Natural killer cell (primary cell): ENCODE measurements at regions not wholly inside any gene's neighbourhood (a gene's known extent, or its start where the extent isn't known, plus 50 kb on each side); places are given as distances from the start of the nearest gene placed in this dataset.

Experiments used
- ATAC-seq, 3 donors: fragments of 150-1000 bp in 2 of 3; fragments of 200-7000 bp in 1 of 3; cut with Tn5 transposase; 1 replicate in 1 of 3; 2 replicates in 2 of 3; pipeline ENCODE4 v1.10.0; 2021; ENCODE audit warnings: mild to moderate bottlenecking in 2 of 3, moderate library complexity in 2 of 3
- DNase-seq, 2 donors: peaks; one replicate each; pipeline versions ENCODE4 v3.0.0 to v3.0.0-alpha.2; 2013 to 2021; ENCODE audit warnings: mixed read lengths in 1 of 2
- H3K27ac ChIP-seq: one replicate; pipeline ENCODE4 v1.5.1; 2013; ENCODE audit warnings: mild to moderate bottlenecking, low read length
- H3K27me3 ChIP-seq: one replicate; pipeline ENCODE4 v1.6.1; 2013; ENCODE audit warnings: low read length; ENCODE audit not compliant: control insufficient read depth, insufficient read depth
- H3K36me3 ChIP-seq: one replicate; pipeline ENCODE4 v1.6.1; 2013; ENCODE audit warnings: low read length; ENCODE audit not compliant: control insufficient read depth, insufficient read depth
- H3K4me1 ChIP-seq: one replicate; pipeline ENCODE4 v1.6.1; 2013; ENCODE audit warnings: low read length; ENCODE audit not compliant: control insufficient read depth, insufficient read depth
- H3K4me3 ChIP-seq: one replicate; pipeline ENCODE4 v1.5.1; 2013; ENCODE audit warnings: low read length
- H3K9me3 ChIP-seq: one replicate; pipeline ENCODE4 v1.6.1; 2013; ENCODE audit warnings: low read length; ENCODE audit not compliant: control insufficient read depth, insufficient read depth
- H3K27ac Mint-ChIP-seq, 2 donors: one replicate each; pipeline ENCODE4 v1.8.0; 2022; ENCODE audit warnings: mild to moderate bottlenecking in 2 of 2, mixed read lengths in 2 of 2, moderate library complexity in 1 of 2
- H3K27me3 Mint-ChIP-seq, 2 donors: one replicate each; pipeline ENCODE4 v1.8.0; 2022; ENCODE audit warnings: low read depth in 2 of 2, mixed read lengths in 2 of 2
- H3K36me3 Mint-ChIP-seq: one replicate; pipeline ENCODE4 v1.8.0; 2022; ENCODE audit warnings: mixed read lengths
- H3K4me1 Mint-ChIP-seq, 2 donors: one replicate each; pipeline ENCODE4 v1.8.0; 2022; ENCODE audit warnings: mixed read lengths in 2 of 2
- H3K4me3 Mint-ChIP-seq: one replicate; pipeline ENCODE4 v1.8.0; 2022; ENCODE audit warnings: mild to moderate bottlenecking, moderate library complexity, mixed read lengths
- H3K9me3 Mint-ChIP-seq, 2 donors: one replicate each; pipeline ENCODE4 v1.8.0; 2022; ENCODE audit warnings: mixed read lengths in 2 of 2
- WGBS: methylation state at CpG from one replicate; pipeline ENCODE4 v1.1.7; 2013; ENCODE audit warnings: missing lambda C conversion rate; ENCODE audit not compliant: insufficient coverage; 5-methylcytosine and 5-hydroxymethylcytosine counted together
- intact Hi-C: fragments of 100-400 bp; cut with micrococcal nuclease; formaldehyde crosslinking; loops from one replicate; pipeline ENCODE4 v1.14.2; 2022
- TF ChIP-seq, protein P1 (sequence below): fragments of 200-600 bp; IDR thresholded peaks from one replicate; pipeline ENCODE4 v1.8.0; 2022; ENCODE audit warnings: antibody characterized with exemption

- no peak for DNase-seq
- Mint-ChIP-seq H3K27ac (no peak overlapping the region), H3K36me3 (no peaks in the 10 kb centered on the region), H3K4me3 (no peak overlapping the region), H3K9me3 (peaks cover 0 to 2% of the 10 kb centered on the region in 2 donors), H3K4me1 (no peaks in the 10 kb centered on the region), H3K27me3 (peaks cover 10 to 22% of the 10 kb centered on the region in 2 donors)
- Histone ChIP-seq H3K4me1 (no peaks in the 10 kb centered on the region), H3K9me3 (no peaks in the 10 kb centered on the region), H3K27ac (no peak overlapping the region), H3K36me3 (no peaks in the 10 kb centered on the region), H3K4me3 (no peak overlapping the region), H3K27me3 (no peaks in the 10 kb centered on the region)
- intact Hi-C loops, result no loop called here
- no peak for ATAC-seq
- 83% methylated on average over 2 of the region's 2 CpGs for WGBS
- TF ChIP-seq, protein P1, sequence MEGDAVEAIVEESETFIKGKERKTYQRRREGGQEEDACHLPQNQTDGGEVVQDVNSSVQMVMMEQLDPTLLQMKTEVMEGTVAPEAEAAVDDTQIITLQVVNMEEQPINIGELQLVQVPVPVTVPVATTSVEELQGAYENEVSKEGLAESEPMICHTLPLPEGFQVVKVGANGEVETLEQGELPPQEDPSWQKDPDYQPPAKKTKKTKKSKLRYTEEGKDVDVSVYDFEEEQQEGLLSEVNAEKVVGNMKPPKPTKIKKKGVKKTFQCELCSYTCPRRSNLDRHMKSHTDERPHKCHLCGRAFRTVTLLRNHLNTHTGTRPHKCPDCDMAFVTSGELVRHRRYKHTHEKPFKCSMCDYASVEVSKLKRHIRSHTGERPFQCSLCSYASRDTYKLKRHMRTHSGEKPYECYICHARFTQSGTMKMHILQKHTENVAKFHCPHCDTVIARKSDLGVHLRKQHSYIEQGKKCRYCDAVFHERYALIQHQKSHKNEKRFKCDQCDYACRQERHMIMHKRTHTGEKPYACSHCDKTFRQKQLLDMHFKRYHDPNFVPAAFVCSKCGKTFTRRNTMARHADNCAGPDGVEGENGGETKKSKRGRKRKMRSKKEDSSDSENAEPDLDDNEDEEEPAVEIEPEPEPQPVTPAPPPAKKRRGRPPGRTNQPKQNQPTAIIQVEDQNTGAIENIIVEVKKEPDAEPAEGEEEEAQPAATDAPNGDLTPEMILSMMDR, result no peak
Measured at GRCh38 chr1:208362011-208362410, 117.8 kb upstream of the PLXNA2 start.

- no peaks in the 10 kb centered on the region for H3K4me1 ChIP-seq
- Mint-ChIP-seq H3K27me3 (peaks cover 11 to 15% of the 10 kb centered on the region in 2 donors), H3K9me3 (peaks cover 0 to 2% of the 10 kb centered on the region in 2 donors), H3K36me3 (no peaks in the 10 kb centered on the region), H3K4me3 (no peak overlapping the region), H3K4me1 (no peaks in the 10 kb centered on the region), H3K27ac (no peak overlapping the region)
- TF ChIP-seq, protein P1, result no peak
- ATAC-seq (no peak), DNase-seq (no peak)
- H3K27ac ChIP-seq, result no peak overlapping the region
- H3K9me3 ChIP-seq, result no peaks in the 10 kb centered on the region
- no peak overlapping the region for H3K4me3 ChIP-seq
- WGBS, result 71% methylated on average over 1 of the region's 1 CpG
- intact Hi-C loops, result no loop called here
- no peaks in the 10 kb centered on the region for H3K36me3 ChIP-seq
- H3K27me3 ChIP-seq, result no peaks in the 10 kb centered on the region
Measured at GRCh38 chr1:208366559-208366958, 122.4 kb upstream of the PLXNA2 start.

- Mint-ChIP-seq H3K4me1 (no peaks in the 10 kb centered on the region), H3K9me3 (no peaks in the 10 kb centered on the region), H3K27me3 (peaks cover 0 to 6% of the 10 kb centered on the region in 2 donors), H3K36me3 (no peaks in the 10 kb centered on the region), H3K4me3 (no peak overlapping the region), H3K27ac (no peak overlapping the region)
- H3K27ac ChIP-seq, result no peak overlapping the region
- no peak overlapping the region for H3K4me3 ChIP-seq
- DNase-seq (no peak), ATAC-seq (no peak)
- no peaks in the 10 kb centered on the region for H3K27me3 ChIP-seq
- no peaks in the 10 kb centered on the region for H3K36me3 ChIP-seq
- TF ChIP-seq, protein P1, result no peak
- H3K9me3 ChIP-seq, result no peaks in the 10 kb centered on the region
- intact Hi-C loops, result no loop called here
- no peaks in the 10 kb centered on the region for H3K4me1 ChIP-seq
- WGBS, result 75% methylated on average over 1 of the region's 2 CpGs
Measured at GRCh38 chr1:208369045-208369444, 124.9 kb upstream of the PLXNA2 start.

GRCh38 chr1:208369658-208370057 lies 125.5 kb upstream of the PLXNA2 start:
- 78% methylated on average over 2 of the region's 2 CpGs for WGBS
- Histone ChIP-seq H3K4me3 (no peak overlapping the region), H3K27ac (no peak overlapping the region), H3K36me3 (no peaks in the 10 kb centered on the region), H3K4me1 (no peaks in the 10 kb centered on the region), H3K27me3 (no peaks in the 10 kb centered on the region), H3K9me3 (no peaks in the 10 kb centered on the region)
- Mint-ChIP-seq H3K4me3 (no peak overlapping the region), H3K9me3 (no peaks in the 10 kb centered on the region), H3K36me3 (no peaks in the 10 kb centered on the region), H3K4me1 (no peaks in the 10 kb centered on the region), H3K27me3 (peaks cover 0 to 6% of the 10 kb centered on the region in 2 donors), H3K27ac (no peak overlapping the region)
- no peak for ATAC-seq
- TF ChIP-seq, protein P1, result no peak
- intact Hi-C loops, result no loop called here
- no peak for DNase-seq
